Prostate gland (tissue), 2 donors: ENCODE measurements at regions not wholly inside any gene's neighbourhood (a gene's known extent, or its start where the extent isn't known, plus 50 kb on each side); places are given as distances from the start of the nearest gene placed in this dataset.

Experiments
- DNase-seq: peaks from one replicate; pipeline ENCODE4 v3.0.0-alpha.2; 2019; ENCODE audit warnings: low spot score
- H3K27ac ChIP-seq, 2 donors: fragments of 200-600 bp; sonication (generic); 2 replicates each; pipeline ENCODE4 v1.5.1; 2017 to 2019
- H3K27me3 ChIP-seq: fragments of 200-600 bp; sonication (generic); replicated peaks from 2 replicates; pipeline ENCODE4 v1.5.1; 2019; ENCODE audit not compliant: insufficient read depth
- H3K36me3 ChIP-seq, 2 donors: fragments of 200-600 bp; sonication (generic); 1 replicate in 1 of 2; 2 replicates in 1 of 2; pipeline versions ENCODE4 v1.5.1 to v1.8.1; 2017 to 2019
- H3K4me1 ChIP-seq: fragments of 200-600 bp; sonication (generic); replicated peaks from 2 replicates; pipeline ENCODE4 v1.5.1; 2019
- H3K4me3 ChIP-seq, 2 donors: fragments of 200-600 bp; sonication (generic); 2 replicates each; pipeline ENCODE4 v1.5.1; 2017 to 2019
- H3K9me3 ChIP-seq: fragments of 200-600 bp; sonication (generic); 2 replicates; pipeline ENCODE4 v1.5.1; 2017
- POLR2A ChIP-seq: fragments of 450-650 bp; IDR thresholded peaks from one replicate; pipeline ENCODE4 v1.6.1; 2016; ENCODE audit warnings: antibody characterized with exemption, mild to moderate bottlenecking
- POLR2AphosphoS5 ChIP-seq: sonication (generic); formaldehyde crosslinking; IDR thresholded peaks from one replicate; pipeline ENCODE4 v1.6.1; 2017; ENCODE audit warnings: antibody characterized with exemption
- WGBS: methylation state at CpG from one replicate; pipeline ENCODE4 v1.1.5; 2018; 5-methylcytosine and 5-hydroxymethylcytosine counted together
- intact Hi-C: fragments of 100-400 bp; cut with DNase I; formaldehyde crosslinking; loops from one replicate; pipeline ENCODE4 v1.14.2; 2022
- TF ChIP-seq, protein P1 (sequence below), 4 experiments: fragments of 200-600 bp in 2 of 4; fragments of 450-650 bp in 2 of 4; sonication (generic) in 2 of 4; IDR thresholded peaks; 1 replicate in 3 of 4; 2 replicates in 1 of 4; pipeline ENCODE4 v1.5.1; 2016 to 2019; ENCODE audit warnings: antibody characterized with exemption in 4 of 4, mild to moderate bottlenecking in 2 of 4, moderate library complexity in 2 of 4

GRCh38 chr7:4613846-4614548 lies 68.1 kb upstream of the FOXK1 start:
- Histone ChIP-seq H3K27me3 (no peaks in the 10 kb centered on the region), H3K4me3 (no peak overlapping the region), H3K27ac (peak overlapping the region in 1 of 2 donors; percentile 7), H3K4me1 (no peaks in the 10 kb centered on the region), H3K9me3 (no peaks in the 10 kb centered on the region), H3K36me3 (no peaks in the 10 kb centered on the region)
- WGBS = 35% methylated on average over 15 of the region's 15 CpGs
- peak; percentile 47 for DNase-seq
- no peak for TF ChIP-seq POLR2A
- TF ChIP-seq POLR2AphosphoS5 = peak; percentile 45
- TF ChIP-seq, protein P1, sequence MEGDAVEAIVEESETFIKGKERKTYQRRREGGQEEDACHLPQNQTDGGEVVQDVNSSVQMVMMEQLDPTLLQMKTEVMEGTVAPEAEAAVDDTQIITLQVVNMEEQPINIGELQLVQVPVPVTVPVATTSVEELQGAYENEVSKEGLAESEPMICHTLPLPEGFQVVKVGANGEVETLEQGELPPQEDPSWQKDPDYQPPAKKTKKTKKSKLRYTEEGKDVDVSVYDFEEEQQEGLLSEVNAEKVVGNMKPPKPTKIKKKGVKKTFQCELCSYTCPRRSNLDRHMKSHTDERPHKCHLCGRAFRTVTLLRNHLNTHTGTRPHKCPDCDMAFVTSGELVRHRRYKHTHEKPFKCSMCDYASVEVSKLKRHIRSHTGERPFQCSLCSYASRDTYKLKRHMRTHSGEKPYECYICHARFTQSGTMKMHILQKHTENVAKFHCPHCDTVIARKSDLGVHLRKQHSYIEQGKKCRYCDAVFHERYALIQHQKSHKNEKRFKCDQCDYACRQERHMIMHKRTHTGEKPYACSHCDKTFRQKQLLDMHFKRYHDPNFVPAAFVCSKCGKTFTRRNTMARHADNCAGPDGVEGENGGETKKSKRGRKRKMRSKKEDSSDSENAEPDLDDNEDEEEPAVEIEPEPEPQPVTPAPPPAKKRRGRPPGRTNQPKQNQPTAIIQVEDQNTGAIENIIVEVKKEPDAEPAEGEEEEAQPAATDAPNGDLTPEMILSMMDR (IDR thresholded peaks at IDR 0.05) = no peak
- intact Hi-C loops = no loop called here

DNA sequence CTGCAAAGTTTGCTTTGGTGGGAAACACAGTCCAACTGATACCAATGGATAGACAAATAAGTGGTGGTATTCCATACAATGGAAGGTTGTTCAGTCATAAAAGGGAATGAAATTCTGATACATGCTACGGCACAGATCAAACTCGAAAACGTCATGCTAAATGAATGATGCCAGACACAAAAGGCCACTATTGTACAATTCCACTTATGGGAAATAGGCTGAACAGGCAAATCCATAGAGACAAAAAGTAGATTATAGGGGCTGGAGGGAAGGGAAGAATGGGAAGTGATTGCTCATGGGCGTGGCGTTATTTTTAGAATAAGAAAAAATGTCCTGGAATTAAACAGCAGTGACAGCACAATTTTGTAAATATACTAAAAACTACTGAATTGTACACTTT lies 66.0 kb upstream of the FOXK1 start:
- intact Hi-C loops = no loop called here
- DNase-seq = no peak
- Histone ChIP-seq H3K9me3 (no peaks in the 10 kb centered on the region), H3K27ac (no peak overlapping the region), H3K36me3 (no peaks in the 10 kb centered on the region), H3K27me3 (no peaks in the 10 kb centered on the region), H3K4me1 (no peaks in the 10 kb centered on the region), H3K4me3 (no peak overlapping the region)
- WGBS = 92% methylated on average over 5 of the region's 5 CpGs
- TF ChIP-seq, protein P1 (IDR thresholded peaks at IDR 0.05) = no peak
- TF ChIP-seq POLR2A = no peak
- TF ChIP-seq POLR2AphosphoS5 = no peak

DNA sequence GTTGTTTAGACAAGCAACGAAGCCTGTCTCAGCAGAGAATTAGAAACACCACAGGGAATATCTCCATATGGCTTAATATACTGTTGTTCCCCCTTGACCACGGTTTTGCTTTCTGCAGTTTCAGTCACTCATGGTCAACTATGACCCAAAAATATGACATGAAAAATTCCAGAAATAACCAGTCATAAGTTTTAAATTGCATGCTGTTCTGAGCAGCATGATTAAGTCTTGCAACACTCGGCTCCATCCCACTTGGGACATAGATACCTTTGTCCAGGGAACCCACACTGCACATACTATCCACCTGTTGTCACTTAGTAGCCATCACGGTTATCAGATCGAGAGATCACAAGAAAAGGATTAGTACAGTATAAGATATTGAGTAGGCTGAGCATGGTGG lies 60.7 kb upstream of the FOXK1 start:
- DNase-seq = no peak
- H3K9me3 ChIP-seq = no peaks in the 10 kb centered on the region
- 90% methylated on average over 5 of the region's 5 CpGs for WGBS
- TF ChIP-seq POLR2AphosphoS5 (no peak), POLR2A (no peak)
- TF ChIP-seq, protein P1 (IDR thresholded peaks at IDR 0.05) = no peak
- no peaks in the 10 kb centered on the region for H3K4me1 ChIP-seq
- H3K27ac ChIP-seq = no peak overlapping the region
- no peaks in the 10 kb centered on the region for H3K27me3 ChIP-seq
- H3K4me3 ChIP-seq = no peak overlapping the region
- intact Hi-C loops = no loop called here
- H3K36me3 ChIP-seq = no peaks in the 10 kb centered on the region

GRCh38 chr7:4626318-4626845 lies 55.7 kb upstream of the FOXK1 start:
- Histone ChIP-seq H3K36me3 (no peaks in the 10 kb centered on the region), H3K27me3 (no peaks in the 10 kb centered on the region), H3K9me3 (no peaks in the 10 kb centered on the region), H3K4me3 (no peak overlapping the region), H3K4me1 (no peaks in the 10 kb centered on the region), H3K27ac (no peak overlapping the region)
- no peak for DNase-seq
- intact Hi-C loops = no loop called here
- WGBS = 94% methylated on average over 5 of the region's 5 CpGs
- TF ChIP-seq POLR2A = no peak
- no peak for TF ChIP-seq POLR2AphosphoS5
- TF ChIP-seq, protein P1 (IDR thresholded peaks at IDR 0.05) = no peak

DNA sequence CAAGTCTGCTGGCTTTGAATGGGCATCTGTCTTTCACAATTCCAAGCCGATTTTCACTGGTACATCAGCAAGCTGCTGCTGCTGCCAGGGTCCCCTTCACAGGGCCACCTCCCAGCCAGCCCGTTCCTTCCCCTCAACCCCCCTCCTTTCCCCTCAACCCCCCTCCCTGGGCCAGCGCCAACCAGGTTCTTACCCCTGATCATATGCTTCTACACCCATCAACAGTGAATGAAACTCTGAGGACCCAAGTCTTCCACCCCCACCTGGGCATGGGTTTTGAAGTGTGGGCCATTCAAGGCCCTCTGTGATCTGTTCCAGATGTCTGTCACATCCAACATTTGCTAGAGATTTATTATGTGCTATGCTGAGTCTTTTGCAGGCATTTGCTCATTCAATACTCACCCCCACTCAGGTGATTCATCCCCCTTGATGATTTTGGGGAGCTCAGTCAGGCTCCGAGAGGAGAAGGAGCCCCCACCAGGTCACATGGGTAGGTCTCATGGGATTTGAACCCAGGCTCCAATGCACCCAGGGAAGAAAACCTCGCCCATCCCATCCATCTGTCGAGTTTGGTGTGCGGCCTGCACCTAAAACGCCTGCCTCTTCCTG lies 52.7 kb upstream of the FOXK1 start:
- no peak overlapping the region for H3K27ac ChIP-seq
- 85% methylated on average over 8 of the region's 8 CpGs for WGBS
- no peak overlapping the region for H3K4me3 ChIP-seq
- intact Hi-C loops = no loop called here
- no peak for TF ChIP-seq POLR2AphosphoS5
- TF ChIP-seq, protein P1 (IDR thresholded peaks at IDR 0.05) = no peak
- TF ChIP-seq POLR2A = no peak
- H3K36me3 ChIP-seq = no peaks in the 10 kb centered on the region
- no peaks in the 10 kb centered on the region for H3K4me1 ChIP-seq
- H3K9me3 ChIP-seq = no peaks in the 10 kb centered on the region
- DNase-seq = no peak
- no peaks in the 10 kb centered on the region for H3K27me3 ChIP-seq
